Kidney capillary endothelial cell (primary cell): ENCODE measurements at regions not wholly inside any gene's neighbourhood (a gene's known extent, or its start where the extent isn't known, plus 50 kb on each side); places are given as distances from the start of the nearest gene placed in this dataset.
"Not testable (repeated sequence)": the region's sequence is repeated elsewhere in the genome, so short reads cannot be mapped to it uniquely, and the experiment has no call there.

ENCODE experiments used
- DNase-seq: peaks from one replicate; pipeline ENCODE4 v3.0.0-alpha.2; 2018; ENCODE audit warnings: low spot score

GRCh38 chr12:46884362-46884761, 58.6 kb upstream of the SLC38A4 start:
- DNase-seq, result no peak

- no peak for DNase-seq
These were observed 60.8 kb upstream of the SLC38A4 start for GRCh38 chr12:46886541-46887041.

- DNase-seq, result no peak
These were observed 62.1 kb upstream of the SLC38A4 start for GRCh38 chr12:46887870-46888269.

- no peak for DNase-seq
These were observed 62.8 kb upstream of the SLC38A4 start for GRCh38 chr12:46888568-46888967.

GRCh38 chr12:46891306-46891705, 65.5 kb upstream of the SLC38A4 start:
- DNase-seq, result no peak

- no peak for DNase-seq
These were observed 66.4 kb upstream of the SLC38A4 start for GRCh38 chr12:46892034-46892705.

- DNase-seq, result no peak
These were observed 67.1 kb upstream of the SLC38A4 start for GRCh38 chr12:46892887-46893286.

- DNase-seq, result no peak
These were observed 67.6 kb upstream of the SLC38A4 start for GRCh38 chr12:46893434-46893833.

GRCh38 chr12:46895726-46896125, 69.9 kb upstream of the SLC38A4 start:
- DNase-seq, result no peak

GRCh38 chr12:46896680-46897079, 70.9 kb upstream of the SLC38A4 start:
- DNase-seq, result no peak

GRCh38 chr12:46898152-46898931, 72.5 kb upstream of the SLC38A4 start:
- DNase-seq, result no peak

GRCh38 chr12:46898989-46899388, 73.2 kb upstream of the SLC38A4 start:
- DNase-seq, result no peak

GRCh38 chr12:46900734-46901463, 75.1 kb upstream of the SLC38A4 start:
- DNase-seq, result no peak

GRCh38 chr12:46901464-46902205, 75.8 kb upstream of the SLC38A4 start:
- no peak for DNase-seq

- no peak for DNase-seq
These were observed 77.3 kb upstream of the SLC38A4 start for GRCh38 chr12:46903058-46903457.

GRCh38 chr12:46904406-46905238, 78.8 kb upstream of the SLC38A4 start:
- DNase-seq, result no peak

- DNase-seq, result not testable (repeated sequence)
These were observed 79.4 kb upstream of the SLC38A4 start for GRCh38 chr12:46905239-46905627.

- DNase-seq, result no peak
These were observed 82.0 kb upstream of the SLC38A4 start for GRCh38 chr12:46907791-46908190.

GRCh38 chr12:46908236-46908935, 82.6 kb upstream of the SLC38A4 start:
- DNase-seq, result no peak

GRCh38 chr12:46908936-46909635, 83.3 kb upstream of the SLC38A4 start:
- no peak for DNase-seq
